Neural cell (in vitro differentiated cells): ENCODE measurements at regions not wholly inside any gene's neighbourhood (a gene's known extent, or its start where the extent isn't known, plus 50 kb on each side); places are given as distances from the start of the nearest gene placed in this dataset.
"Not testable (repeated sequence)": the region's sequence is repeated elsewhere in the genome, so short reads cannot be mapped to it uniquely, and the experiment has no call there.

ENCODE experiments used
- H2AFZ ChIP-seq: fragments of 200-600, 300-800 bp; sonication (generic), shearing (Covaris generic); 2 replicates; pipeline ENCODE4 v1.6.0; 2014; ENCODE audit warnings: low read depth, mild to moderate bottlenecking, antibody characterized with exemption, low read length, moderate library complexity
- H3F3A ChIP-seq: fragments of 200-600 bp; shearing (Covaris generic); 2 replicates; pipeline ENCODE4 v1.6.1; 2016; ENCODE audit warnings: mild to moderate bottlenecking, moderate library complexity, mixed read lengths, antibody characterized with exemption, low read length; ENCODE audit not compliant: insufficient read depth, poor library complexity, severe bottlenecking
- H3K27ac ChIP-seq: fragments of 200-600, 300-800 bp; sonication (generic), shearing (Covaris generic); 2 replicates; pipeline ENCODE4 v1.5.1; 2014; ENCODE audit warnings: mild to moderate bottlenecking, low read length, moderate library complexity
- H3K27me3 ChIP-seq: fragments of 300-800, 200-600 bp; sonication (generic), shearing (Covaris generic); 2 replicates; pipeline ENCODE4 v1.6.0; 2014; ENCODE audit warnings: mild to moderate bottlenecking, low read depth, low read length, moderate library complexity; ENCODE audit not compliant: insufficient read depth
- H3K36me3 ChIP-seq: fragments of 300-800, 200-600 bp; sonication (generic), shearing (Covaris generic); 2 replicates; pipeline ENCODE4 v1.5.1; 2014; ENCODE audit warnings: mild to moderate bottlenecking, antibody characterized with exemption, low read length, moderate library complexity; ENCODE audit not compliant: insufficient read depth
- H3K4me2 ChIP-seq: fragments of 300-800, 200-600 bp; sonication (generic), shearing (Covaris generic); 2 replicates; pipeline ENCODE4 v1.6.0; 2014; ENCODE audit warnings: mild to moderate bottlenecking, low read length
- H3K4me3 ChIP-seq: fragments of 300-800, 200-600 bp; sonication (generic), shearing (Covaris generic); 2 replicates; pipeline ENCODE4 v1.5.1; 2014; ENCODE audit warnings: mild to moderate bottlenecking, low read length, moderate library complexity
- H3K79me2 ChIP-seq: fragments of 200-600 bp; shearing (Covaris generic); replicated peaks from 2 replicates; pipeline ENCODE4 v1.6.0; 2014; ENCODE audit warnings: mild to moderate bottlenecking, low read length, moderate library complexity; ENCODE audit not compliant: insufficient read depth
- H3K9ac ChIP-seq: fragments of 300-800, 200-600 bp; sonication (generic), shearing (Covaris generic); 2 replicates; pipeline ENCODE4 v1.6.1; 2016; ENCODE audit warnings: mild to moderate bottlenecking, low read length, mixed read lengths
- H3K9me2 ChIP-seq: fragments of 200-600 bp; shearing (Covaris generic); 2 replicates; pipeline ENCODE4 v1.6.1; 2016; ENCODE audit warnings: mild to moderate bottlenecking, low read length, mixed read lengths; ENCODE audit not compliant: insufficient read depth
- H3K9me3 ChIP-seq: fragments of 200-600, 300-800 bp; sonication (generic), shearing (Covaris generic); 2 replicates; pipeline ENCODE4 v1.6.1; 2016; ENCODE audit warnings: mild to moderate bottlenecking, mixed run types, low read length, moderate library complexity, mixed read lengths
- H4K20me1 ChIP-seq: fragments of 200-600 bp; shearing (Covaris generic); 2 replicates; pipeline ENCODE4 v1.6.1; 2016; ENCODE audit warnings: mild to moderate bottlenecking, mixed run types; ENCODE audit not compliant: insufficient read depth
- EP300 ChIP-seq: fragments of 450-650 bp; conservative IDR thresholded peaks from 2 replicates; pipeline ENCODE4 v1.6.1; 2014; ENCODE audit warnings: antibody characterized with exemption, mild to moderate bottlenecking, moderate library complexity; ENCODE audit not compliant: poor library complexity, severe bottlenecking
- EZH2 ChIP-seq: fragments of 200-600, 300-800 bp; shearing (Covaris generic), sonication (generic); IDR thresholded peaks from 2 replicates; pipeline ENCODE4 v1.6.1; 2014; ENCODE audit warnings: antibody characterized with exemption, low read length, borderline replicate concordance, mild to moderate bottlenecking; ENCODE audit not compliant: insufficient read depth, poor library complexity, severe bottlenecking
- MXI1 ChIP-seq: fragments of 450-650 bp; conservative IDR thresholded peaks from 2 replicates; pipeline ENCODE4 v1.6.1; 2014; ENCODE audit warnings: antibody characterized with exemption, mild to moderate bottlenecking; ENCODE audit not compliant: poor library complexity, severe bottlenecking
- POLR2AphosphoS5 ChIP-seq: IDR thresholded peaks from 2 replicates; pipeline ENCODE4 v1.6.1; 2012
- RAD21 ChIP-seq: fragments of 450-650 bp; conservative IDR thresholded peaks from 2 replicates; pipeline ENCODE4 v1.6.1; 2014; ENCODE audit warnings: antibody characterized with exemption, mild to moderate bottlenecking, moderate library complexity
- REST ChIP-seq: IDR thresholded peaks from 2 replicates; pipeline ENCODE4 v1.6.1; 2012; ENCODE audit warnings: borderline replicate concordance
- TAF1 ChIP-seq: IDR thresholded peaks from 2 replicates; pipeline ENCODE4 v1.6.1; 2012; ENCODE audit warnings: low read depth
- TF ChIP-seq, protein P1 (sequence below): fragments of 450-650 bp; IDR thresholded peaks from 2 replicates; pipeline ENCODE4 v1.5.1; 2014; ENCODE audit warnings: antibody characterized with exemption, mild to moderate bottlenecking, moderate library complexity; ENCODE audit not compliant: poor library complexity, severe bottlenecking

- H3K4me3 ChIP-seq, H3K9me2 ChIP-seq, H3K79me2 ChIP-seq, H3F3A ChIP-seq, H3K27me3 ChIP-seq, H3K4me2 ChIP-seq, H2AFZ ChIP-seq, H3K9ac ChIP-seq, H3K9me3 ChIP-seq, H3K36me3 ChIP-seq, H4K20me1 ChIP-seq, H3K27ac ChIP-seq: not testable (repeated sequence)
Observed at GRCh38 chr12:59326457-59326856, 269.4 kb upstream of the SLC16A7 start.

DNA sequence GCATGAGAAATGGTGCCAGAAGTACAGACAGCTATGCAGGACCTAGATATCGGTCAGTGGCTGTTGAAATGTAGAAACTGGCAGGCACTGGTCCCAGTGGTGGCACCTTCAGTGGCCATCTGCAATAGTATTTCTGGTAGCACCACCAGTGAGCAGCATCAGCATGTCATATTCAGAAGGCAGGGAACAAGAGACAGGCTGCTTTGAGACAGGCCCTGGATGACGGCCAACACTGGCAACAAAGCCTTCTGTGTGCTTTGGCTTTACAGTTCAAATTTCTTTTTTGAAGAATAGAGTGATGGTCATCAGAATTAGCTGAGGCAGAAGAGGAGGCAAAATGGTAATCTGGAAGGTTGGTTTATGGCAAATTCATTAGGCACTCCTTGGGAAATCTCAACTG, 273.4 kb upstream of the SLC16A7 start:
- H3K9me3 ChIP-seq, result no peaks in the 10 kb centered on the region
- no peaks in the 10 kb centered on the region for H3K9me2 ChIP-seq
- no peak overlapping the region for H3K27ac ChIP-seq
- no peak overlapping the region for H2AFZ ChIP-seq
- no peak overlapping the region for H3K9ac ChIP-seq
- TF ChIP-seq TAF1, result no peak
- TF ChIP-seq, protein P1, sequence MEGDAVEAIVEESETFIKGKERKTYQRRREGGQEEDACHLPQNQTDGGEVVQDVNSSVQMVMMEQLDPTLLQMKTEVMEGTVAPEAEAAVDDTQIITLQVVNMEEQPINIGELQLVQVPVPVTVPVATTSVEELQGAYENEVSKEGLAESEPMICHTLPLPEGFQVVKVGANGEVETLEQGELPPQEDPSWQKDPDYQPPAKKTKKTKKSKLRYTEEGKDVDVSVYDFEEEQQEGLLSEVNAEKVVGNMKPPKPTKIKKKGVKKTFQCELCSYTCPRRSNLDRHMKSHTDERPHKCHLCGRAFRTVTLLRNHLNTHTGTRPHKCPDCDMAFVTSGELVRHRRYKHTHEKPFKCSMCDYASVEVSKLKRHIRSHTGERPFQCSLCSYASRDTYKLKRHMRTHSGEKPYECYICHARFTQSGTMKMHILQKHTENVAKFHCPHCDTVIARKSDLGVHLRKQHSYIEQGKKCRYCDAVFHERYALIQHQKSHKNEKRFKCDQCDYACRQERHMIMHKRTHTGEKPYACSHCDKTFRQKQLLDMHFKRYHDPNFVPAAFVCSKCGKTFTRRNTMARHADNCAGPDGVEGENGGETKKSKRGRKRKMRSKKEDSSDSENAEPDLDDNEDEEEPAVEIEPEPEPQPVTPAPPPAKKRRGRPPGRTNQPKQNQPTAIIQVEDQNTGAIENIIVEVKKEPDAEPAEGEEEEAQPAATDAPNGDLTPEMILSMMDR, result no peak
- no peak for TF ChIP-seq REST
- TF ChIP-seq RAD21, result no peak
- TF ChIP-seq EZH2, result no peak
- no peak for TF ChIP-seq MXI1
- no peaks in the 10 kb centered on the region for H3F3A ChIP-seq
- H3K4me3 ChIP-seq, result no peak overlapping the region
- H3K36me3 ChIP-seq, result no peaks in the 10 kb centered on the region
- no peak overlapping the region for H3K4me2 ChIP-seq
- H3K79me2 ChIP-seq, result no peaks in the 10 kb centered on the region
- H3K27me3 ChIP-seq, result no peaks in the 10 kb centered on the region
- no peaks in the 10 kb centered on the region for H4K20me1 ChIP-seq

DNA sequence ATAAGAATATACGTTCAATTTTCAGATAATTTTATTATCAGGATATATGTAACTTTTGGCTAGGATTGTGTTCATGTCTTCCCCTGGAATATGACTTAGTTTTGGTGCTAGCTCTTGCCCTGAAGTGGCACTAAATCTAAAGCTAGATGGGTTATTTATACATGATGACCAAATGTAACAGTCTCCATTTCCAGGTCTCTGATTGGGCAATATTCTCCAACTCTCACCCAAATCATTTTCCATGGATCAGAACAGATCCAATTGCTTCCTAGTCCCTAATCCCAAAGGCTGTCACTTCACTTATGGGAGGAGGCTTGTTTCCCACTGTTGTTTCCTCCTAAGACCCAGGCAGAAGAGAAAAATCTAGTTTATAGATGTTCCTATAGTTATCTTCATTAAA, 274.6 kb upstream of the SLC16A7 start:
- TF ChIP-seq RAD21 (no peak), REST (no peak), EZH2 (no peak), EP300 (no peak), POLR2AphosphoS5 (no peak), MXI1 (no peak), TAF1 (no peak)
- TF ChIP-seq, protein P1, result no peak
- Histone ChIP-seq H4K20me1 (no peaks in the 10 kb centered on the region), H3F3A (no peaks in the 10 kb centered on the region), H3K4me3 (no peak overlapping the region), H3K9me2 (no peaks in the 10 kb centered on the region), H3K9me3 (no peaks in the 10 kb centered on the region), H3K9ac (no peak overlapping the region), H3K27me3 (no peaks in the 10 kb centered on the region), H3K79me2 (no peaks in the 10 kb centered on the region), H3K27ac (no peak overlapping the region), H3K36me3 (no peaks in the 10 kb centered on the region), H3K4me2 (no peak overlapping the region), H2AFZ (no peak overlapping the region)
